DMS53 (cell line): ENCODE measurements at regions not wholly inside any gene's neighbourhood (a gene's known extent, or its start where the extent isn't known, plus 50 kb on each side); places are given as distances from the start of the nearest gene placed in this dataset.

Experiments used
- DNase-seq: peaks from one replicate; lab custom pipeline; 2025; lab: John Stamatoyannopoulos, UW

DNA sequence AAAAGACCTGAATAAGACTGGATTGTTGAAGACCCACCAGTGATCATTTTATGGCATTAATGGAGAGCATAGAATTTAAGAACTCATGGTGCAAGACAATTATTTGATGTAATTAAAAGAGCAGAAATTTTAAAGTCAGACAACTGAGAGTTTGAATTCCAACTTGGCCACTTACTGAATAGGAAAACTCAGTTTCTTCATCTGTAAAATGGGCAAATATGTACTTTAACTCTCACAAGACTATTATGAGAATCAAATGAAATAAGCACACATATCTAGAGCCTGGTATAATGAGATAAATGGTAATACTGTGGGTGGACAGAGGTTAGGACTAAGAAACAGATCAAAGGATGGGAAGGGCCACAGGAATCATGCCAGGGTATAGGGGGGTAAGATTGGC, 88.0 kb downstream of the SOX9 start:
- DNase-seq: no peak

DNA sequence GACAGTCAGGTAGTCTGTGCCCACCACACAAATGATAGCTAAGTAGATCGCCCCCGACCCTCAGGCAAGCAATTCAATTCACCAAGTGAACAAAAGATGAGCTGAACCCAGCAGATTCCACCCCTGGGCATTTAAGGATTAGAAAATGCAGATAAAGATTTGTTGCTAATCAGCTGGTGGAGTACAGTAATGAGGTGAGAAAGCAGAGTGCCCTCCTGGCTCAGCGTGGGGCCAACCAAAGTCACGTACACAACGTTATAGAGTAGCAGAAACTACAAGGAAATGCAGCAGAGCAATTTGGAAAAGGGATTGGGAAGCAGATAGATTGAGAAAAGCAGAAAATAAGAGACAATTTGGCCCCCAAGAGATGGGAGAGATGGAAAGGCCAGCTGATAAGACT, 91.2 kb downstream of the SOX9 start:
- no peak for DNase-seq

DNA sequence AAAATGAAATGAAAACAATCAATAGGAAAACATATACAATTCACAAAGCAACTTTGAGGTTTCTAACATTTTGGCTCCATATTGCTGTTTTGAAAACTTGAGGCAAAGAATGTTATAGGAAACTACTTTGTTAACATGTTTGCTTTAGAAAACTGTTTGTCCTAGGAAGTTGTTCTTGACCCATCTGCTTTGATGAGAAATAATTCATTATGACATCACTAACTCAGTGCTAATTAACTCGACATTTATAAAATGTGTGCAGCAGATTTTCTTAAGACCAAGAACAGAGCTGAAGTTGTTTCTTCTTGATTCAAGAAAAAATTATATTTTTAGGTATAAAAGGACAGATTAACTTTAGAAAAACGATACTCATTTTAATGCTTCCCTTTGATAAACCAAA, 94.7 kb downstream of the SOX9 start:
- no peak for DNase-seq

DNA sequence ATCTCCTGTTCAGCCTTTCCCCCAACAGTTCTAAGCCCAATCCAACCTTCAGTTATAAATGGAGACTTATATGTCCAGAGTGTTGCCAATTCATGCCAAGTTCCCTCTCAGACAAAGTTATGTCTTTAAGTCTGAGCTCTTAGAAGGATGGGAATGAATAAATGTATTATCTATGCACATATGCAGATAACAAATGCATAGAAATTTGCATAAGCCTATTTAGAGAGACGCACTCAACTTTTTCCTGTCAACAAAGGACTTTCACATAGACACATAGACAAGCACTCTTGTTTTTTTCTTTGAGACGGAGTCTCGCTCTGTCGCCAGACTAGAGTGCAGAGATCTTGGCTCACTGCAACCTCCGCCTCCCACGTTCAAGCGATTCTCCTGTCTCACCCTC, 95.1 kb downstream of the SOX9 start:
- DNase-seq: no peak

DNA sequence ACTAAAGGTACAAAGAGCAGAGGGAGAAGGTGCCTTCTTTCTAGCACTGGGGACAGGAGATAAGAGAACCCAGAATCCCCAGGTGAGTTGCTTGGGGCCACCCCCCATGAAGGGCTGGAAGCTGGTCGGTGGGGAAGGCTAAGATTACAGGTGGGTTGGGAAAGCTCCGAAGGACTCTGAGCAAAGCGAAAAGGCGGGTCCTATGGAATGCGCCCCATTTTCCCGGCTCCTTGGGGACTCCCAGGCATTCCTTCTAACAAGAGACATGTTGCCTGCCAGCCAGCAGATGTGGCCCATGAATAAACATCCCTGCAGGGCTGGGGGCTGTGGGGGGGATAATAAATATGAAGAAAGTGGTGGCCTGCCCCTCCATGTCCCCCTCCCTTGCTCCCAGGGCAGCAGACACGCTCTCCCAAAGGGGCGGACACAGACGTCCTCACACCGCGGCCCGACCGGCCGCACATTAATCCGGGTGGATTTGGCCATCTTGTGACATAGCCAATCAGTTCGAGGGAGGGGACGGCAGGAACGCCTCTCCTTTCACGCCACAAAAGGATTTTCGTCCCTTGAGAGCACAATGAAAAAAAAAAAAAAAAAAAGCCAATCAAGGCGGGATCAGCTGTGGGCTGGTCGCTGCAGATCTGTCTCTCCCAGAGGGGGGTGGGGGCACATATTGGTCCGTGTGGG, 98.5 kb downstream of the SOX9 start:
- DNase-seq: no peak

DNA sequence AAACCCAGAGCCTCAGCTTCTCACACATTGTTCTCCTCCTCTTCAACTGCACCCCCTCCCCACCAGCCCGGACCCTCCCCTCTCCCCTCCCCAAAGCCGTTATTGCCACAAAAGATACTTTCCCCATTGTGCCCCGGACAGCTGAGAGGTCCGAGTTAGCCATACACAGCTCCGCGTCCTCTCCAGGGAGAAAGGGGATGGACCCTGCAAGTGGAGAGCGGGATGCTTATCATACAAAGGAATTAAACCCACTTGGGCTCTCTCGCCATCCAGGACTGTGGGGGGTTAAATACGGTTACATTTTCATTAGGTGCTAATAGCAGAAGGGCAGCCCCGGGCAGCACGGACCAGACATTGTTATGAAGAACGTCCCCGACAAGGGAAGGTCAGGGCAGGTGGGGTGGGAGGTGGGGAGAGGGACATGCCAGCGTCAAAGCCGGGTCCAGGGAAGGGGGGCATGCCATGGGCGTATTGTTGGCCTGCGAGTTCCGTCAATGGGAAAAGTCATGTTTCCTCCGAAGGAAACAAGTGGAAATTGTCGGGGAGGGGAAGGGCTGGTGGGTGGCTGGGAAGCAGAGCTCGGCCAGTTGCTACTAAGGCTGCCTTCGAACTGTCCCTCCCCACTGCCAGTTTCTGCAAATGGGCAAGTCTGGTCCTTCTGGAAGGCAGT, 99.1 kb downstream of the SOX9 start:
- DNase-seq: no peak

DNA sequence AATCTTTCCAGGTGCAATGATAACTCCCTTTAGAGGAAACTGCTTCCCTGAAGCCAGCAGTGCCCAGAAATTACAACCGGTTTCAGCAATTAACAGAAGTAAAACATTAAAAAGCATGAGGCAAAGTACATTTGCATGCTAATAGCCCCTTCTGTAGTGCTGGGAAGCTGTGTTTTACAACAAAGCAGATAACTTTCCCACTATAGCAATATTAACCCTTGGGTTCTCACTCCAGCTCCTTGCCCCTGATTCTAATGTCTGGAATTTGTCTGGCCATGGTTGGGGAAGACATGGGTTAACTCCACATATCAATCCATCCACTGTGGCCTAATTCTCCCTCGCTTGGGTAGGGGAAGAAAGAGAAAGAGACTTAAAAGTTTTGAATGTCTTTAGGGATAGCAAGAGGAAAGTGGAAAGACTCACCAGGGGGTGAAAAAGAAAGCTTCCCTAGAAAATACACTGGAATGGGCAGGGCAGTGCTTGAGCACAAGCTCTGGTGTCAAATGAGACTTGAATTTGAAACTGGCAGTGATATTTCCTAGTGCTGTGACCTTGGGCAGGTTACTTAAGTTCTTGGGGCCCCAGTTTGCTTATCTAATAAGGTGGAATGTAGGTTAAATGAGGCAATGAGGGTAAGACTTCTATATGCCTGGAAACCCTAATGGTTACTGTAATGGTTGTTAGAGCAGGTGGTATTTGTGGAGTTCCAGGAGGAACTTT, 102.0 kb downstream of the SOX9 start:
- DNase-seq: no peak

DNA sequence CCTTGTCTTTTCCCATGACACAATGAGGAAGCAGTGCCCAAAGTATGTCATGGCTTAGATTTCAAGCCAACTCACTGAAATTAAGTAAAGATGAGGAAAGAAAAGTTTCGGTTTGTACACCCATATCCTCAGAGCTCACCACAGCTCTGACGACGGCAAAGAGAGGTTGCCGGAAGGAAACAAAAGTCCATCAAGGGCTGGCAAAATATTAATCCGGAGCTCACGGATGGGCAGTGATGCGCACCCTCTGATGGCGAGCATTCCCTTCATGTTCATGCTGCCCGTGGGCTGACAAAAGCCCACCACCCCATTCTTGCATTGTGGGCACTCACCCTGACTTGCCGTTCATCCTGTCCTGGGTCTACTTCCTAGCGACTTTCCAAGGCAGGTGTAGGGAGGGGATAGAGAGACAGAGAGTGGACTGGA, 103.1 kb downstream of the SOX9 start:
- no peak for DNase-seq

DNA sequence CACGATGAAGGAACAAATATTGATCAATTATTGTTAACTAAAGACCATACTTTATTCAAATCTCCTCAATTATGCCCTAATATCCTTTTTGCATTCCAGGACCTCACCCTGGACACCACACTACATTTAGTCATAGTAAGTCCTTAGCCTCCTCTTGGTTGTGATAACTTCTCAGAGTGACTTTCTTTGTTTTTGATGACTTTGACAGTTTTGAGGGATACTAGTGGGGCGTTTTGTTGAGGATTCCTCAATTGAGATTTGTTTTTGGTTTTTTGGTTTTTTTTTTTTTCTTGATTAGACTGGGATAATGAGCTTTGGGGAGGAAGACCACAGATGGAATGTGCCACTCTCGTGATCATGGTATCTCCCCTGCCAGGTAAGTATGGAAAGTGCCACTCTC, 105.5 kb downstream of the SOX9 start:
- no peak for DNase-seq

DNA sequence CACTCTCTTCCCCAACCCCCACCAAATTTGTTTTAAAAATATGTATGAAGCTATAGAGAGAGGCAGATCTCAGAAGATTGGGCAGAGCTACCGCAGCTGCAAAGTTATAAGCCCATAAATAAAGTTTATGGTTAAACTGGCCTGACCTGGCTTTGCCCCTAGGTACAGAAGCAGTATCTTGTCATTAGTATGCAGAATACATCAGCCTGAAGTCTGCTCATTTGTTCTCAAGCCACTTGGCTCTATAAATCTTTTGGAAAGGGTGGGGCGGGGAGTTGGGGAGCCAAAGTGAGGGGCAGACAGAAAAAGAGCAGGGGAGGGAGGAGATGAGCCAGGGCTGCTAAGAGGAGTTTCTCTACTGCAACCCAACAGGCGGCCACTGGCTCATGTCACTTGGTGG, 113.2 kb downstream of the SOX9 start:
- DNase-seq: no peak

DNA sequence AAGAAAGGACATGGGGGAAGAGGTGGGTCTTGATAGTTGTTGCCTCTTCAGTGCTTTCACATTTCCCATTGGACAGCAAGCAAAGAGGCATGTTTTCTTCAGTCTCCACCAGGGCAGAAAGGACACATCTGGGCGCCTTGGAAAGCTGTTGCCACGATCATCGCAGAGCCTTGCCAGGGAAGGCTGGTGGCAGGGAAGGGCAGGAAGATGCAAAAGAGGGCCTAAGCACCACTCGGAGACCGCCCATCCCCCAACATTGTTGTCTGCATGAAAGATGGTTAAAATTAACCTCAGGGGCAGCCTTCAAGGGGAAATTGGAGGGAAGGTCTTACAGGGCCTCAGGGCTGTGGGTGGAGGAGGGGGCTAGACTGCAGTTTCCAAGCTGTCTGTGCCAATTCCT, 114.2 kb downstream of the SOX9 start:
- DNase-seq: no peak

DNA sequence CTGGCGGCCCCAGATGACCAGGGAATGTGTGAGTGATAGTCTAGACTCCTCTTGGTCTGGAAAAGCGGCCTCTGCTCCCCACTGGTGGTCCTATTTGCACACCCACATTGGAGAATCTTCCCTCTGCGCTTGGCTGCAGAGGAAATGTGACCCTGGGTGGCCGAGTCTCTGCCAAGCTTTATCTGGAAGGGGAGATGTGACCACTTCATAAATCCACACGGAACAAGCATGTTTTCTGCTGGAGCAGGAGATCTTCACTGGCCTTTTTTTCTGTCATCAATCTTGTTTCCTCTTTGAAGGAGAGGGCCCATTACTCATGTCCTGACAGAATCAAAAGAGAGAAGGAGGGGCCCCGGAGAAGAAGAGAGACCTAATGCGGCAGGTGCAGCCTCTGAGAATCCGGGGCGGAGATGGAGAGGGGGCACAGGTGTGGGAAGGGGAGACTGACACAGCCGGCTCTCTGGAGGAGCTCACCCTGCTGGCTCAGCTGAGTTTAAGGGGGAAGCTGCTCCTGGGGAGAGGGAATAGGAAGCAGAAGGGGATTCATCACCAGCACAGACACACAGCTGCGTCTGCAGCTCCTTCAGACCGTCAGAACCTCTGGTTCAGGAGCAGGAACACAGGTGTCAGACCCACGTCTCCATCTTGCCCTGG, 116.3 kb downstream of the SOX9 start:
- no peak for DNase-seq

DNA sequence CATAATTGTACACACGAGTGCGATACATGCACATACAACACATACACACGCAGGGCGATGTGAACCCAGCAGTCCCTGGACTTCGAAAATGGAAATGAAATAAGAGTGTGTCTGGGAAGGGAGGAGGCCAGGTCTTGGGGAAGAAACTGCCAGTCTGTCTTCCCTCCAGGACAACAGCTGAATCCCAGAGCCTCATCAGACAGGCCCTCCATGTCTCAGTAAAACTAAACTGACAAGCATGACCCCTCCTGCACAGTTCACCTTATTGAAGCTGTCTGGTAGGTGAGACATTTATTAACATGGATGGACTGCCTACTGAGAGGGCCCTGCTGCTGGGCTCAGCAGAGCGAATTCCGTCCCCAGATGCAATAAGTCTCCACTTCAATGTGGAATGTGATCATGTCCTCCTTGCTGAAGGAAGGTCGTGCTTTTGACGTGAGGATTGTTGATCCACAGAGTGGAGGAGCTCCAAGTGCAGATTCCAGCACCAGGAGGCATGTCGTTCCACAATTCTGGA, 117.4 kb downstream of the SOX9 start:
- DNase-seq: no peak

DNA sequence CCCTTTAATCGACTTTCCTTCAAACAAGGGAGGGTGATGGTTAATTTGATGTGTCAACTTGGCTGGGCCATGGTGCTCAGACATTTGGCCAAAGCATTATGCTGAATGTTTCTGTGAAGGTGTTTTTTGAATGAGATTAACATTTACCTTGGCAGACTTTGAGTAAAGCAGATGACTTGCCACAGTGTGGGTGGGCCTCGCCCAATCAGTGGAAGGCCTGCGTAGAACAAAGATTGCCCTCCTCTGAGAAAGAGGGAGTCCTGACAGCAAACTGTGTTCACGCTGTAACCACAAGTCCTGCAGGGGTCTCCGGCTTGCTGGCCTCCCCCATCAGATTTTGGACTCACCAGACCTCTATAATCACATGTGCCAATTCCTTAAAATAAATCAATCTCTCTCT, 118.7 kb downstream of the SOX9 start:
- no peak for DNase-seq

DNA sequence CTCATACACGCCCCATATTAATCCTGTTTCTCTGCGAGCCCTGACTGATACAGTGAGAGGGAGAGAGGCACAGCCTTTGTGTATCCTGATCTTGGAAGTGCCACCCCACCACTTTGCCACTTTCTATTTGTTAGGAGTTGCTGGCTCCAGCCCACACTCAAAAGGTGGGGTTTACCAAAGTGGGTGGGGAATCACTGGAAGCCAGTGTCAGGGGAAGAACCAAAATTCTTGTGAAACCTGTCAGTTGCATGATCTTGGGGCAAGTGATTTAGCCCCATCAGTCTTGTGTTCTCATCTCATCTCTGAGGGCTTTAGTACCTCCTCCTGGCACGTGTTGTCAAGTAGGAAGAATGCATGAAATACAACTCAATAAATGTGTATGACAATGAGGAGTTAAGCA, 119.5 kb downstream of the SOX9 start:
- no peak for DNase-seq

DNA sequence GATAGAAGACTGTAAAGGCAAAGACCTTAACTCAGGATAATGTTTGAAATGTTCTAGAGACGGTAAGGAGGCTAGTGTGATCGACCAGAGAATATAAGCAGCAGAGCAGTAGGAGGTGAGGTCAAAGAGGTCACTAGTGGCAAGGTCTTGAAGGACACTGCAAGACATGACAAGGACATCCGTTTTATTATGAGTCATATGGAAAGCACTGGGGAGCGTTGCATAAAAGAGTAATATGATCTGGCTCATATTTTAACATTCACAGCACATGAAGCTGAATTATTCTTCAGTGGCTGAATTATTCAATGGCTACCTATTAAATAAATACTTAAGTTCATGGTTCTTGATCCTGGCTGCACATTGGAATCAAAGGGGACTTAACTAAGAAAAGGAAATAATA, 123.7 kb downstream of the SOX9 start:
- DNase-seq: no peak

DNA sequence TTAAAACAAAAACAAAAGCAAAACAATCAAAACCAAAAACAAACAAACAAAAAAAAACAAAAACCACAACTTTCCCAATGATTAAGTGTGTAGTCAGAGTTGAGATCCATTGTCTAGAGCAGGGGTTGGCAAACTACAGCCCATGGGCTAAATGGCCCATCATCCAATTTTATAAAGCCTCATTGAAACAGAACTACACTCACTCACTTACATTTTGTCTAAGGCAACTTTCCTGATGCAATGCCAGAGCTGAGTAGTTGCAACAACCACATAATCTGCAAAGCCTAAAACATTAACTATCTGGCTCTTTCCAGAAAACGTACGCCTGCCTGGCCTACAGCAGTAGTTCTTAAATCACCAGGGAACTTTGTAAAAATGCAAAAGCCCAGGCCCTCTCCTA, 124.1 kb downstream of the SOX9 start:
- no peak for DNase-seq

DNA sequence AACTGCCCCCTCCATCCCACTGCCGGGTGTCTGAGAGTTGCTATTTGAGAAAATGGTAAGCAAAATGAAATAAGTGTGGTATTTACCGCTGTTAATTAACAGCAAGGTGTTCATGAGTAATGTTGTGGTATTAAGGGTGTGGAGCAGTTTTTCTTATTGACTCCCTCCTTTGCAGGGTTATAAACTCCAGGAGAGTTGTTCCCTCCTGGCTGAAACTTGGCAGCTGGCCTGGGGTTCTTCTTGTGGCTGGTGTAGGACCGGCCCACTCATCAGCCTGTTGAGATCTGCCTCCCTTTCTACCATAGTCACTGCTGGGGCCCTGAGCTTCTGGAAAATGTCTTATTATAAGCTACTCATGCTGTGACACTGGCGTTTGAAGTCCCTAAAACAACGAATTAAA, 128.6 kb downstream of the SOX9 start:
- no peak for DNase-seq

DNA sequence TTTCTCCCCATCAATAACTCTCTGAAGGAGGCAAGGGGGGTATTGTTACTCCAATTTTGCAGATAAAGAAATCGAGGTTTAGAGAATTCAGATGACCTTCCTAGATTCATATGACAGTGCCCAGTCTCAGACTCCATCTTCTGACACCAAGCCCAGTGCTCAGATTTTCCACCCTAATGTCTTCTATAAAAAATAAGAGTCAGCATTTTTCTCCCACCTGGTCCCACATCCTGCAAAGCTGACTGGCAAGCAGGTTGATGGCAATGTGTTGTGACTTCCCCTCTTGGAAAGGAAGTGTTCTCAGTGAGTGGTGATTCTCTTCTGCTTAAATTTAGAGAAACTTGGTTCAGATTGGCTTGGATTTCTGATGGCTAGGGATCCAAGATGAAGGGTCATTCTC, 129.4 kb downstream of the SOX9 start:
- DNase-seq: no peak

DNA sequence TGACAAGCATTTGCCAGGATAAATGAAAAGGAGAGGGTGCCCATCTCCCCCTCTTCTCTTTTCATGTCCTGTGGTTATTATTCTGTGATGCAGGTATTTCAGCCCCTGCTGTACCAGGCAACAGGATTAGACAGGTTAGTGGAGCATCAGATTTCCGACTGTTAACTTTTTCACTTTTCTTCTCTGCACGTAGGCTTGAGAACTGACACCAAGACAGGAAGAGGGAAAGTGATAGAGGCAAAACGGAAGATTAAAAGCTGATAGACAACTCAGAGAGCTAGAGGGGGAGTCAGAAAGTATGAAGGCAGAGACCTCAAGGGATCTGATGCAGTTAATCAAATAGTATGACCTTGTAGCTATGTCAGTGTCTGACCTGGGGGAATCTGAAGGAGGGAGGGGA, 132.8 kb downstream of the SOX9 start:
- no peak for DNase-seq

DNA sequence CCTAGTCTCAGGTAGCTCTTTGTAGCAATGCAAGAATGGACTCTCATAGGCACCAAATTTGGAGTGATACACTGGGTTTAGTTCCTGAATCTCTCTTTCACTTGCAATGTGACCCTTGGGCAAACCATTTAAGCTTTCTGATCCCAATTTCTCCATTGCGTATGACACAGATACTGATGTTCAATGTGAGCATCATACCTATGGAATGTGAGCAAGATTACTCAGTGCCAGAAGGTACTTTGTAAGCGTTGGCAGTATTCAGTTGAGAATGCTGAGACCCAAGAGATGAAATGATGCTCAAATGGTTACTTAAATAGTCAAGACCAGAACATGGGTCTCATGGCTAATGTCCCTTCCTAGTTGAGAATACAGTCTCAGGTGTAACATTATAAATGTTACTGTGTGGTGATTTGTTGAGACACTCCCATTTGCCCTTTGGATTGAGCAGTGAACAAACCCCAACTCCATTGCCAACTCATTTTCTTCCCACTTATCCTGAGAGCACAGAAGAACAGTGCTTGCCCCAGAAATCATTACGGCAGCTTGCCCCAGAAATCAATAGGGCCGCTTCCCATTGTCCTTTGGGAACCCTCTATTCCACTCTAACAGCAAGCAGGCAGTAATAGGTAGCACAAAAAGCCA, 134.1 kb downstream of the SOX9 start:
- DNase-seq: no peak

DNA sequence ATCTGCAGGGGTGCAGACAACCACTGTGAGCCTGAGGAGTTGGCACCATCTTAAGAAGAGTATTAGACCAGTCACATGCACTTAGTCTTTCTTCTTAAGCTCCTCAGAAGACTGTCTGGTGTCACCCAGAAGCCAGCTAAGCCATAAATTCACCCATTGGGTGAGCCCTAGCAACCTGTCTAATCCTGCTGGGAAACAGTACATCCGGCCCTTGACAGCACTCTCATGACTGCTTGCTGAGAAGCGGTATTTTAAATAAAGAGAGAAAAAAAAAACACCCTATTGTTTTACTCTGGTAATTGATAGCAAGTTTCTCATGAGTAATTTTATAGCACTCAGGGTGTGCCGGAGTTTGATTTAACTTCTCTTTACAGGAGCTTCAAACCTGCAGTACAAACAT, 134.7 kb downstream of the SOX9 start:
- no peak for DNase-seq
